ENCODE measurements at regions not wholly inside any gene's neighbourhood (a gene's known extent, or its start where the extent isn't known, plus 50 kb on each side); places are given as distances from the start of the nearest gene placed in this dataset.
"Not testable (repeated sequence)": the region's sequence is repeated elsewhere in the genome, so short reads cannot be mapped to it uniquely, and the experiment has no call there.

GRCh38 chr20:11976966-11977365 is 59.3 kb downstream of the BTBD3 start:
- ChIA-PET CTCF (no interaction called here), POLR2A (no interaction called here)

GRCh38 chr20:11978496-11978895 is 60.8 kb downstream of the BTBD3 start:
- ChIA-PET CTCF (no interaction called here), POLR2A (no interaction called here)

GRCh38 chr20:11979306-11979990 is 61.8 kb downstream of the BTBD3 start:
- CTCF ChIA-PET = no interaction called here
- POLR2A ChIA-PET = no interaction called here

GRCh38 chr20:11980263-11980662 is 62.6 kb downstream of the BTBD3 start:
- POLR2A ChIA-PET = no interaction called here
- CTCF ChIA-PET = no interaction called here

- ChIA-PET CTCF (no interaction called here), POLR2A (no interaction called here)
These were observed 63.8 kb downstream of the BTBD3 start for GRCh38 chr20:11981366-11981947.

GRCh38 chr20:11982289-11982954 is 64.7 kb downstream of the BTBD3 start:
- POLR2A ChIA-PET = no interaction called here
- CTCF ChIA-PET = interaction anchor here (0.6 kb wide), 1 partner anchor 210 kb away, joined by 4 read pairs; no protein-coding TSS in a partner anchor

- ChIA-PET CTCF (interaction anchor here (0.6 kb wide), 1 partner anchor 209 kb away, joined by 4 read pairs; no protein-coding TSS in a partner anchor), POLR2A (no interaction called here)
These were observed 65.3 kb downstream of the BTBD3 start for GRCh38 chr20:11982955-11983470.

- ChIA-PET POLR2A (no interaction called here), CTCF (no interaction called here)
These were observed 69.3 kb downstream of the BTBD3 start for GRCh38 chr20:11986954-11987353.

GRCh38 chr20:11987526-11987925 is 69.8 kb downstream of the BTBD3 start:
- ChIA-PET CTCF (no interaction called here), POLR2A (no interaction called here)

- CTCF ChIA-PET = no interaction called here
- POLR2A ChIA-PET = no interaction called here
These were observed 71.5 kb downstream of the BTBD3 start for GRCh38 chr20:11989018-11989771.

GRCh38 chr20:11992426-11992825 is 74.7 kb downstream of the BTBD3 start:
- POLR2A ChIA-PET = no interaction called here
- CTCF ChIA-PET = no interaction called here

- POLR2A ChIA-PET = no interaction called here
- CTCF ChIA-PET = no interaction called here
These were observed 76.3 kb downstream of the BTBD3 start for GRCh38 chr20:11993886-11994461.

GRCh38 chr20:11995805-11996567 is 78.3 kb downstream of the BTBD3 start:
- ChIA-PET POLR2A (no interaction called here), CTCF (no interaction called here)

- POLR2A ChIA-PET, CTCF ChIA-PET: not testable (repeated sequence)
These were observed 87.1 kb downstream of the BTBD3 start for GRCh38 chr20:12004776-12005175.

GRCh38 chr20:12012241-12013222 is 94.8 kb downstream of the BTBD3 start:
- POLR2A ChIA-PET = no interaction called here

GRCh38 chr20:12014276-12014675 is 96.6 kb downstream of the BTBD3 start:
- CTCF ChIA-PET = no interaction called here
- POLR2A ChIA-PET = no interaction called here

More at GRCh38 chr20:12012241-12013222, 94.8 kb downstream of the BTBD3 start:
- CTCF ChIA-PET = no interaction called here

- ChIA-PET CTCF (no interaction called here), POLR2A (no interaction called here)
These were observed 97.0 kb downstream of the BTBD3 start for GRCh38 chr20:12014736-12015135.

- CTCF ChIA-PET = no interaction called here
- POLR2A ChIA-PET = no interaction called here
These were observed 98.6 kb downstream of the BTBD3 start for GRCh38 chr20:12016291-12016690.

Data from activated CD8-positive, alpha-beta memory T cell treated with anti-CD3 and anti-CD28 coated beads for 36 hours (primary cell).